HG02763 (cell line): ENCODE measurements at regions not wholly inside any gene's neighbourhood (a gene's known extent, or its start where the extent isn't known, plus 50 kb on each side); places are given as distances from the start of the nearest gene placed in this dataset.
"Not testable (repeated sequence)": the region's sequence is repeated elsewhere in the genome, so short reads cannot be mapped to it uniquely, and the experiment has no call there.

Experiments
- ATAC-seq: cut with Tn5 transposase; IDR thresholded peaks from one replicate; pipeline ENCODE4 v1.9.1; 2021; ENCODE audit warnings: mild to moderate bottlenecking, moderate library complexity; ENCODE audit not compliant: unreplicated experiment

DNA sequence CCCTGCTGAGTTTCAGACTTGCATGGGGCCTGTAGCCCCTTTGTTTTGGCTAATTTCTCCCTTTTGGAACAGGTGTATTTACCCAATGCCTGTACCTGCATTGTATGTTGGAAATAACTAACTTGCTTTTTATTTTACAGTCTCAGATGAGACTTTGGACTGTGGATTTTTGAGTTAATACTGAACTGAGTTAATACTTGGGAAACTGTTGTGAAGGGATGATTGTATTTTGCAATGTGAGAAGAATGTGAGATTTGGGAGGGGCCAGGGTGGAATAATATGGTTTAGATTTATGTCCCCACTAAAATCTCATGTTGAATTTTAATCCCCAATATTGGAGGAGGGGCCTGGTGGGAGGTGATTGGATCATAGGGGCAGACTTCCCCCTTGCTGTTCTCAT, 99.1 kb upstream of the IRAK1BP1 start:
- ATAC-seq: no peak

DNA sequence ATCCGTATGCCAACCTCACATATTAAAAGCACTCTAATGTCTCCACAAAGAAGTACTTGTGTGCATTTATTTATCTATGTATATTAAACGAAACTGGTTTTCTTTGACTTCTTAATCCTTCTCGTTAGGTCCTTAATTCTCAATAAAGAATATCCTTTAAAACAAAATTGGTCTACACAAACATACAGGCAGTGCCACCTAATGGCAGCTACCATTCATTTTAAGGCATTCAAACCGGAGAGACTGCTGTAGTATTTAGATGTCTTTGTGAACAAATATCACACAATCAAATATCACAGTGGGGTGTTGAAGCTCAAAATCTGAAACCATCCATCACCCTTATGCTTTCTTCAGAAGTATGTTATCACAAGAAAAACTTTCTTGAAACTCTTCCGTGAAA, 96.6 kb upstream of the IRAK1BP1 start:
- ATAC-seq: no peak

DNA sequence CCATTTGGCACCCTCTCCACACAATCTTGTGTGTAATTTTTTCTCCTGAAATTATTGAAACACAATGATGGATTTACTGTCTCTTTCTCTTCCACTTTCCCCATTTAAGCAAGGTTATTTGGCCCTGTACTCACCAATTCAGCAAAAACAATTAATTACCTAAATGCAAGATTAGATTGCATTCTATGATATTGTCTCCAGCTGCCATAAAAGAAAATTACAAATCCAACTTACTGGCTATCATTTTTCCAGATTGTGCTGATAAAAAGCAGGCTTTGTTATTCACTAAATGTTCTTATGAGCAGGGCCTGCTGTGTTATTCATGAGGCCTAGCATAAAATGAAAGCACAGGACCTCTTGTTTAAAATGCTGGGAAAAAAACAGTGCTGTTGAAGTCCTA, 95.8 kb upstream of the IRAK1BP1 start:
- no peak for ATAC-seq

DNA sequence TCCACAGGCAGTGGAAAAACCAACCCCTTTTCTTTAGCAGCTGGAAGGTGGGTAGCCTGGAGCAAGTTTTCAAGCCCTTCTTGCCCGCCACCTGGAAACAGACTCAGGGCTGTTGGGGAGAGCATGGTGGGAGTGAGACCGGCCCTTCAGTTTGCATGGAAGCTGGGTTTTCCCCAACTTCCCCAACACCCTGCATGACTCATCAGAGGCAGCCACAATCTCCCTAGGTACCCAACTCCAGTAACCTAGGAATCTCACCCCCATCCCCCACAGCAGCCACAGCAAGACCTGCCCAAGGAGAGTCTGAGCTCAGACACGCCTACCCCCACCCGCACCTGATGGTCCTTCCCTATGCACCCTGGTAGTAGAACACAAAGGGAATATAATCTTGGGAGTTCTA, 86.3 kb upstream of the IRAK1BP1 start:
- ATAC-seq: no peak

DNA sequence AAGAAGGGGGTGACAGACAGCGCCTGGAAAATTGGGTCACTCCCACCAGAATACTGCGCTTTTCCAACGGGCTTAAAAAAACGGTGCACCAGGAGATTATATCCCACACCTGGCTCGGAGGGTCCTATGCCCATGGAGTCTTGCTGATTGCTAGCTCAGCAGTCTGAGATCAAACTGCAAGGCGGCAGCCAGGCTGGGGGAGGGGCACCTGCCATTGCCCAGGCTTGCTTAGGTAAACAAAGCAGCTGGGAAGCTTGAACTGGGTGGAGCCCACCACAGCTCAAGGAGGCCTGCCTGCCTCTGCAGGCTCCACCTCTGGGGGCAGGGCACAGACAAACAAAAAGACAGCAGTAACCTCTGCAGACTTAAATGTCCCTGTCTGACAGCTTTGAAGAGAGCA, 84.0 kb upstream of the IRAK1BP1 start:
- not testable (repeated sequence) for ATAC-seq

DNA sequence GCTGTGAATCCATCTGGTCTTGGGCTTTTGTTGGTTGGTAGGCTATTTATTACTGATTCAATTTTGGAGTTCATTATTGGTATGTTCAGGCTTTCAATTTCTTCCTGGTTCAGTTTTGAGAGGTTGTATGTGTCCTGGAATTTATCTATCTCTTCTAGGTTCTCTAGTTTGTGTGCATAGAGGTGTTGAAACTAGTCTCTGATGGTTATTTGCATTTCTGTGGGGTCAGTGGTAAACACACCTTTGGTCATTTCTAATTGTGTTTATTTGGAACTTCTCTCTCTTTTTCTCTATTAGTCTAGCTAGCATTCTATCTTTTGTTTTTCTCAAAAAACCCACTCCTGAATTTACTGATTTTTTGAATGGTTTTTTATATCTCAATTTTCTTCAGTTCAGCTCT, 70.1 kb upstream of the IRAK1BP1 start:
- no peak for ATAC-seq

DNA sequence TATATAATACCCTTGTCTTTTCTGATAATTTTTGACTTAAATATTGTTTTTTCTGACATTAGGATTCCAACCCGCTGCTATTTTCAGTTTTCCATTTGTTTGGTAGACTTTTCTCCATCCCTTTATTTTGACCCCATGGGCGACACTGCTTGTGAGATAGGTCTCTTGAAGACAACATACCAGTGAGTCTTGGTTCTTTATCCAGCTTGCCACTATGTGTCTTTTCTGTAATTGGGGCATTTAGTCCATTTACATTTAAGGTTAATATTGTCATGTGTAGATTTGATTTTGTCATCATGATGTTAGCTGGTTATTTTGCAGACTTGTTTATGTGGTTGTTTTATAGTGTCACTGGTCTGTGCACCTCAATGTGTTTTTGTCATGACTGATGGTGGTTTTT, 67.7 kb upstream of the IRAK1BP1 start:
- ATAC-seq: no peak

DNA sequence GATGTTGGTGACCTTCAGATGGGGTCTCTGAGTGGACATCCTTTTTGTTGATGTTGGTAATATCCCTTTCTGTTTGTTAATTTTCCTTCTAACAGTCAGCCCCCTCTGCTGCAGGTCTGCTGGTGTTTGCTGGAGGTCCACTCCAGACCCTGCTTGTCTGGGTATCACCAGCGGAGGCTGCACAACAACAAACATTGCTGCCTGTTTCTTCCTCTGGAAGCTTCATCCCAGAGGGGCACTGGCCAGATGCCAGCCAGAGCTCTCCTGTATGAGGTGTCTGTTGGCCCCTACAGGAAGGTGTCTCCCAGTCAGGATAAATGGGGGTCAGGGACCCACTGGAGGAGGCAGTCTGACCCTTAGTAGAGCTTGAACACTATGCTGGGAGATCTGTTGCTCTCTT, 60.6 kb upstream of the IRAK1BP1 start:
- ATAC-seq: not testable (repeated sequence)

DNA sequence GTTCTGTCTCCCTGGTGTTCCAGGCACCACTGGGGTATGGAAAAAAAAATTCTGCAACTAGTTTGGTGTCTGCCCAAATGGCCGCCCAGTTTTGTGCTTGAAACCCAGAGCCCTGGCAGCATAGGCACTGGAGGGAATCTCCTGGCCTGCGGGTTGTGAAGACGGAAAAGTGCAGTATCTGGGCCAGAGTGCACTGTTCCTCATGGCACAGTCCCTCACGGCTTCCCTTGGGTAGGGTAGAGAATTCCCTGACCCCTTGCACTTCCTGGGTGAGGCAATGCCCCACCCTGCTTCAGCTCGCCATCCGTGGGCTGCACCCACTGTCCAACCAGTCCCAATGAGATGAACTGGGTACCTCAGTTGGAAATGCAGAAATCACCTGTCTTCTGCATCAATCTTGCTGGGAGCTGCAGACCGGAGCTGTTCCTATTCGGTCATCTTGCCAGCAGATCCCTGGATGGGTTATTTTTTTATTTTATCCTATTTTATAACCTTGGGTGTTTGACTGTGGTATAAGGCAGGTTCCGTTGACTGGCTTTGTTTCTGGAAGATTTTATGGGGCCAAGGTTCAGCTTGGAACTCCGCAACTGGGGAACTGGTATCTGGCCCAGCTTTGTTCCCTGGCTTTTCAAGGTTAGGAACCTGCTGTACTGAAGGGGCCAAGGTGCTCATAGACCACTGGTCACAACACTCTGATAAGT, 59.5 kb upstream of the IRAK1BP1 start:
- not testable (repeated sequence) for ATAC-seq

DNA sequence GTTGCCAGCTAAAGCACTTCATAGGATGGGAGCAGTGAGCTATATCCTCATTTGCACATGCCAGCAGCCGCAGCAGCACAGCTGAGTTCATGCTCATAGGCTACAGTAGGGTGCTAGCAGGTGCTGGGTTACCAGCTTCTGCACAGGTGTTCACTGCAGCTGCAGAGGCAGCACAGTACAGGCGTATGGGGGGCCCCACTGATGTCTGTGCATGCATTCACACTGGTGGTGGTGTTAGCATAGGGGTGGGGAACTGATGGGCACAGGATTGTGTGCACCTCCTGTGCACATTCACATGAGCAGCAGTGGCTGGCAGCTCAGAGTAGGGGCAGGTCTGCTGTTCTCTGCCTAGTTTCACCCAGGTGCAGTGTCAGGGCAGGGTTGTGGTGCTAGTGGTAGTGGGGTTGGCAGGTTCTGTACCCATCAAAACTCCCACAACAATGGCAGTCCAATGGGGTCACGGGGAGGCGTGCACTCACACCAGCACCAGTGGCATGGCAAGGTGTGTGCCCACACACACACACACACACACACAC, 58.9 kb upstream of the IRAK1BP1 start:
- ATAC-seq: no peak

DNA sequence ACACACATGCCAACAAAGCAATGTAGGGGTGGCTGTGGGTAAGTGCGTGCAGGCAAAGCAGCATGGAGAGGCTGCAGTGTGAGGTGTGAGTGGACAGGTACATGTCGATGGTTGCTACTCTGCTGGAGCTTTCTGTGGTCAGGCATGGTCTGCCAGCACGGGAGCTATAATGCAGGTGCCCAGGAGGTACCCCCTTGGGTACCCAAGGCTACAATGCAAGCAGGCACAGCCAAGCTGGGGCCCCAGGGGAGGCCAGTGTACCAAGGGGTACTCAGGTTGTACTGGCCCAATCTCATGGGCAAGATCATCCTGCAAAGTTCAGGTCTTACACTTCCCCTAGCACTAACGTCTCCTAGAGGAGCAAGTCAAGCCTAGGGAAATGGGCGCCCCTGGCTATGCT, 58.4 kb upstream of the IRAK1BP1 start:
- ATAC-seq: no peak

DNA sequence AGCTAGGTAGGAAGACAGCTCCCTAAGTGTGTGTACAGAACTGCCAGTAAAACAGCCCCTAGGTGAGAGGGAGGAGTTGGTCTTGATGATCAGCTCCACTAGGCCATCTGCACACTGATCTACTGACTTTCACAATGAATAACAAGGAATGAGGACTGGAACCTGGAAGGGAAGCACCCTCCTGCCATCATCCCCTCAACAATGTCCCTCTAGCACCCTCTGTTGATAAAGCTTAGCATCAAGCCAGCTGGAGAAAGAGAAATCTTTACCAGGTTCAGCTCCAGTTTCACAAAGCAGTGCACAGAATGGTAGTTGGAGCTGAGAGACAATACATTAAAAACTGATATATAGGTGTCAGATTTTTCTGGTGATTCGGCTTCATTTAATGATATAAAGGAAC, 57.2 kb upstream of the IRAK1BP1 start:
- ATAC-seq: no peak

DNA sequence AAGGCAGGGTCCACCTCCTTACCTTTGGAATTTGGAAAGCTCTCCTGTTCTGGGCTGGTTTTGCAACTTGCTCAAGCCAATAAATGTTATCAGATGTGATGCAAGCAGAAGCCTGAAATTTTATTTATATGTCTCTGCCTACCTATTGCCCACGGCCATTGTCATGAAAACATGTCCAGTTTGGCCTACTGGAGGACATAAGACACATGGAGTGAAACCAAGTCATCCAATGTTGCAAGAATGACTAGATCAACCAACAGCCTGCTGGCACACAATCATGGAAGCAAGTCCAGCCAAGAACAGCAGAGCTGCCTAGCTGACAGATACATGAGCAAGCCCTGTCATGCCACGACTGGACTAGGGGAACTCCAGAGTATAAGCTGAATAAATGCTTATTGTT, 56.7 kb upstream of the IRAK1BP1 start:
- ATAC-seq: no peak
